IMR-90 (cell line): ENCODE measurements at regions not wholly inside any gene's neighbourhood (a gene's known extent, or its start where the extent isn't known, plus 50 kb on each side); places are given as distances from the start of the nearest gene placed in this dataset.

Experiments
- ATAC-seq: fragments of 200-7000 bp; cut with Tn5 transposase; 2 replicates; pipeline ENCODE4 v1.9.1; 2020; ENCODE audit warnings: low read depth, mild to moderate bottlenecking, moderate library complexity
- BruUV-seq: library from RNA; stranded (reverse); fragments of 400-500 nt; replicated peaks from 2 replicates; lab custom pipeline; 2021; lab: Mats Ljungman, UMichigan
- CTCF ChIA-PET: fragments of 300-600 bp; formaldehyde crosslinking; extraction: SDS; loops from one replicate; lab custom pipeline; 2021; ENCODE audit warnings: antibody characterized with exemption; lab: Yijun Ruan, JAX
- POLR2A ChIA-PET: fragments of 300-600 bp; sonication (Branson Sonifier 250); formaldehyde crosslinking; loops from one replicate; lab custom pipeline; 2022; ENCODE audit warnings: antibody characterized with exemption; ENCODE audit not compliant: unreplicated experiment; lab: Charles Lee
- DNase-seq: peaks from one replicate; pipeline ENCODE4 v3.0.0; 2013
- H2AFZ ChIP-seq: replicated peaks from 2 replicates; pipeline ENCODE3; 2013; ENCODE audit warnings: low read length, mild to moderate bottlenecking; ENCODE audit not compliant: poor library complexity
- H2AK5ac ChIP-seq: 2 replicates; pipeline ENCODE4 v1.6.1; 2013; ENCODE audit warnings: low read depth, low read length, inconsistent platforms
- H2AK9ac ChIP-seq: replicated peaks from 2 replicates; pipeline ENCODE3; 2013; ENCODE audit warnings: mild to moderate bottlenecking, low read depth, low read length, moderate library complexity; ENCODE audit not compliant: poor library complexity
- H2BK120ac ChIP-seq: 2 replicates; pipeline ENCODE4 v1.6.1; 2013; ENCODE audit warnings: low read depth, low read length, inconsistent platforms
- H2BK15ac ChIP-seq: 3 replicates; pipeline ENCODE4 v1.6.1; 2013; ENCODE audit warnings: low read depth, low read length, inconsistent platforms
- H2BK20ac ChIP-seq: 2 replicates; pipeline ENCODE4 v1.6.1; 2013; ENCODE audit warnings: low read depth, mild to moderate bottlenecking, inconsistent platforms, low read length, moderate library complexity
- H2BK5ac ChIP-seq: 2 replicates; pipeline ENCODE4 v1.6.1; 2013; ENCODE audit warnings: mild to moderate bottlenecking, low read depth, low read length, inconsistent platforms; ENCODE audit not compliant: poor library complexity, severe bottlenecking
- H3K14ac ChIP-seq: replicated peaks from 2 replicates; pipeline ENCODE4 v1.6.1; 2013; ENCODE audit warnings: low read depth, low read length, inconsistent platforms
- H3K18ac ChIP-seq: 2 replicates; pipeline ENCODE4 v1.6.1; 2013; ENCODE audit warnings: low read depth, low read length, control low read depth
- H3K23ac ChIP-seq: 2 replicates; pipeline ENCODE4 v1.6.1; 2013; ENCODE audit warnings: low read depth, low read length, inconsistent platforms
- H3K27ac ChIP-seq: 2 replicates; pipeline ENCODE4 v1.5.1; 2013; ENCODE audit warnings: mild to moderate bottlenecking, control low read depth, low read length; ENCODE audit not compliant: insufficient read depth
- H3K27me3 ChIP-seq: 2 replicates; pipeline ENCODE4 v1.6.1; 2013; ENCODE audit warnings: low read length; ENCODE audit not compliant: control insufficient read depth, insufficient read depth
- H3K36me3 ChIP-seq: 2 replicates; pipeline ENCODE4 v1.6.1; 2013; ENCODE audit warnings: low read length, mixed read lengths; ENCODE audit not compliant: control insufficient read depth, insufficient read depth
- H3K4ac ChIP-seq: 2 replicates; pipeline ENCODE4 v1.6.1; 2013; ENCODE audit warnings: low read depth, low read length, inconsistent platforms
- H3K4me1 ChIP-seq: 2 replicates; pipeline ENCODE4 v1.6.1; 2013; ENCODE audit warnings: low read length, mixed read lengths; ENCODE audit not compliant: control insufficient read depth, insufficient read depth
- H3K4me2 ChIP-seq: 2 replicates; pipeline ENCODE4 v1.6.1; 2013; ENCODE audit warnings: low read depth, mild to moderate bottlenecking, control low read depth, low read length, moderate library complexity
- H3K4me3 ChIP-seq: 2 replicates; pipeline ENCODE4 v1.5.1; 2013; ENCODE audit warnings: low read depth, mild to moderate bottlenecking, control low read depth, low read length, moderate library complexity; ENCODE audit not compliant: insufficient read depth
- H3K56ac ChIP-seq: 2 replicates; pipeline ENCODE4 v1.6.1; 2013; ENCODE audit warnings: low read length, inconsistent platforms; ENCODE audit not compliant: insufficient read depth; ENCODE audit errors: extremely low read depth
- H3K79me1 ChIP-seq, 2 experiments: 2 replicates each; pipeline ENCODE4 v1.6.1; 2013; ENCODE audit warnings: low read length in 2 of 2, inconsistent platforms in 1 of 2, low read depth in 1 of 2
- H3K9ac ChIP-seq: 2 replicates; pipeline ENCODE4 v1.6.1; 2013; ENCODE audit warnings: low read depth, low read length, control low read depth
- H3K9me1 ChIP-seq: 2 replicates; pipeline ENCODE4 v1.6.1; 2013; ENCODE audit warnings: low read length, inconsistent platforms; ENCODE audit not compliant: insufficient read depth
- H3K9me3 ChIP-seq: 2 replicates; pipeline ENCODE4 v1.6.1; 2013; ENCODE audit warnings: low read length; ENCODE audit not compliant: control insufficient read depth, insufficient read depth
- H4K20me1 ChIP-seq: 2 replicates; pipeline ENCODE4 v1.6.1; 2013; ENCODE audit warnings: low read length, inconsistent platforms; ENCODE audit not compliant: insufficient read depth
- H4K5ac ChIP-seq: 2 replicates; pipeline ENCODE4 v1.6.1; 2013; ENCODE audit warnings: mild to moderate bottlenecking, low read depth, low read length, control low read depth
- H4K8ac ChIP-seq, 2 experiments: 2 replicates each; pipeline ENCODE4 v1.6.1; 2013; ENCODE audit warnings: low read depth in 2 of 2, low read length in 2 of 2, control low read depth in 1 of 2, inconsistent platforms in 1 of 2
- H4K91ac ChIP-seq: 2 replicates; pipeline ENCODE4 v1.6.1; 2013; ENCODE audit warnings: low read depth, low read length, inconsistent platforms; ENCODE audit not compliant: insufficient read depth
- NFE2L2 ChIP-seq: fragments of 150-350 bp; IDR thresholded peaks from 2 replicates; pipeline ENCODE4 v1.6.1; 2016; ENCODE audit warnings: low read depth, mild to moderate bottlenecking, low read length
- WGBS, 2 experiments: methylation state at CpG; one replicate each; pipeline versions ENCODE4 v1.1.5 to v1.1.7; 2013; ENCODE audit warnings: missing lambda C conversion rate in 2 of 2; ENCODE audit not compliant: insufficient read length in 1 of 2; ENCODE audit errors: extremely low coverage in 2 of 2; 5-methylcytosine and 5-hydroxymethylcytosine counted together
- dilution Hi-C: fragments of 300-500 bp; cut with HindIII; formaldehyde crosslinking; loops from one replicate; pipeline ENCODE4 v1.14.3; 2018; ENCODE audit warnings: low sequenced_read_pairs; ENCODE audit not compliant: unreplicated experiment
- in situ Hi-C: fragments of 300-500 bp; cut with MboI; formaldehyde crosslinking; loops from 3 replicates; pipeline ENCODE4 v1.14.3; 2019; ENCODE audit warnings: low sequenced_read_pairs, inconsistent platforms, mixed read lengths
- intact Hi-C: fragments of 100-400 bp; cut with micrococcal nuclease; formaldehyde crosslinking; loops from 2 replicates; pipeline ENCODE4 v1.10.0; 2022
- TF ChIP-seq, protein P1 (sequence below): conservative IDR thresholded peaks from 2 replicates; pipeline ENCODE4 v1.5.1; 2012; ENCODE audit warnings: mild to moderate bottlenecking, low read depth, low read length, improper control_type of control experiment

DNA sequence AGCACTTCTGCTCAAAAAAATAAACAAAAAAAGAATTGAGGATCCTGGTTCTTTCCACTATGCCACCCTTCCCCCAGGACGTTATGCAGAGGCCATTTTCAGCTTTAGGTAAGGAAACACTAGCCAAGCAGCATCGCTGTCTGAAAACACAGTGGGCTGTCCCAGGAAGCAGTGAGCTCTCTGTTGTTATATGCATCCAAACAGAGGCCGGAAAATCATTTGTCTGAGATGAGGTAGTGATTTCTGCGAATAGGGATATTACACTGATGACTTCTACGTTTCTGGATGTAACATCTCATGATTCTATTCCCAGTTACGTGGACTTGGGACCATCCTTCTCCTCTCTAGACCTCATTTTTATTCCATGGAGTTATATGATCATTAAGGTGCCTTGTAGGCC, 137.2 kb downstream of the OMA1 start:
- WGBS, 2 experiments = no CpG with 5 or more reads among the region's 6 CpGs
- Histone ChIP-seq H2AK9ac (no peak overlapping the region), H2BK20ac (no peak overlapping the region), H2AFZ (peak overlapping the region; percentile 70), H3K4me2 (no peak overlapping the region), H3K23ac (no peak overlapping the region), H3K9ac (no peak overlapping the region), H2AK5ac (no peak overlapping the region), H3K27ac (no peak overlapping the region), H3K4me3 (no peak overlapping the region), H3K4ac (no peak overlapping the region), H2BK15ac (no peak overlapping the region), H4K91ac (no peak overlapping the region), H4K20me1 (no peaks in the 10 kb centered on the region), H4K8ac (no peak overlapping the region), H3K36me3 (no peaks in the 10 kb centered on the region), H3K14ac (no peak overlapping the region), H4K5ac (no peak overlapping the region), H3K9me3 (no peaks in the 10 kb centered on the region), H3K9me1 (peaks cover 3% of the 10 kb centered on the region; the same call in 1 of the 2 replicates), H3K56ac (no peak overlapping the region), H2BK5ac (no peak overlapping the region), H3K27me3 (peaks cover 2% of the 10 kb centered on the region), H3K18ac (no peak overlapping the region), H3K4me1 (peaks cover 2% of the 10 kb centered on the region; the same call in 1 of the 2 replicates), H2BK120ac (no peak overlapping the region), H3K79me1 (no peaks in the 10 kb centered on the region)
- TF ChIP-seq, protein P1, sequence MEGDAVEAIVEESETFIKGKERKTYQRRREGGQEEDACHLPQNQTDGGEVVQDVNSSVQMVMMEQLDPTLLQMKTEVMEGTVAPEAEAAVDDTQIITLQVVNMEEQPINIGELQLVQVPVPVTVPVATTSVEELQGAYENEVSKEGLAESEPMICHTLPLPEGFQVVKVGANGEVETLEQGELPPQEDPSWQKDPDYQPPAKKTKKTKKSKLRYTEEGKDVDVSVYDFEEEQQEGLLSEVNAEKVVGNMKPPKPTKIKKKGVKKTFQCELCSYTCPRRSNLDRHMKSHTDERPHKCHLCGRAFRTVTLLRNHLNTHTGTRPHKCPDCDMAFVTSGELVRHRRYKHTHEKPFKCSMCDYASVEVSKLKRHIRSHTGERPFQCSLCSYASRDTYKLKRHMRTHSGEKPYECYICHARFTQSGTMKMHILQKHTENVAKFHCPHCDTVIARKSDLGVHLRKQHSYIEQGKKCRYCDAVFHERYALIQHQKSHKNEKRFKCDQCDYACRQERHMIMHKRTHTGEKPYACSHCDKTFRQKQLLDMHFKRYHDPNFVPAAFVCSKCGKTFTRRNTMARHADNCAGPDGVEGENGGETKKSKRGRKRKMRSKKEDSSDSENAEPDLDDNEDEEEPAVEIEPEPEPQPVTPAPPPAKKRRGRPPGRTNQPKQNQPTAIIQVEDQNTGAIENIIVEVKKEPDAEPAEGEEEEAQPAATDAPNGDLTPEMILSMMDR = no peak
- no peak for TF ChIP-seq NFE2L2
- intact Hi-C loops (no loop called here), in situ Hi-C loops (no loop called here), dilution Hi-C loops (no loop called here)
- BruUV-seq = no TSS peak
- CTCF ChIA-PET = no interaction called here
- no peak for ATAC-seq
- DNase-seq = no peak
- POLR2A ChIA-PET = no interaction called here
